GM10248 (cell line): ENCODE measurements at regions not wholly inside any gene's neighbourhood (a gene's known extent, or its start where the extent isn't known, plus 50 kb on each side); places are given as distances from the start of the nearest gene placed in this dataset.

Experiments
- CTCF ChIA-PET: fragments of 300-600 bp; sonication (Branson Sonifier 250); formaldehyde crosslinking; extraction: SDS; loops from one replicate; lab custom pipeline; 2021; ENCODE audit warnings: antibody characterized with exemption; lab: Yijun Ruan, JAX
- POLR2A ChIA-PET: fragments of 350-650 bp; sonication (Branson Sonifier 250); formaldehyde crosslinking; extraction: SDS; loops from one replicate; lab custom pipeline; 2020; ENCODE audit warnings: antibody characterized with exemption; lab: Yijun Ruan, JAX
- DNase-seq: peaks from one replicate; pipeline ENCODE4 v3.0.0; 2012; ENCODE audit errors: extremely low spot score
- TF ChIP-seq, protein P1 (sequence below): IDR thresholded peaks from 2 replicates; pipeline ENCODE4 v1.5.1; 2012; ENCODE audit warnings: mild to moderate bottlenecking, low read depth; ENCODE audit errors: extremely low read depth, missing control alignments, control extremely low read depth

DNA sequence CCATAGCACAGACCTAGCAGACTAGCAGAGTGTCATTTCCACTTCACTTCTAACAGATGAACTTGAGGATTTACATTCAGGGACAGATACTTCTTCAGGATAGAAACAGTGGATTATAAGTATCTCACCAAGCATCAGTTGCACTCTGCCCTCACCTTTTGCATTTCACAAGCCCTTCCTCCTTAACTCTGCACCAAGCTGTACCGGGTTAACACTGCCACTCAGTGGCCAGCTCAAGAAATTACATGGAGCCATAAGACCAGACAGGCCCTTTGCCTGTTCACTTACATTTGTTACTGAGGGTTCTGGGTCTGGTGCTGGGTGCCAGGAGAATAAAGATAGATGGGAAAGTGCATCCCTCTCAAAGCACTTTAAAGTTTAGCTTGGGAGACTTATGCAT is 309.8 kb downstream of the SHANK2 start:
- POLR2A ChIA-PET: no interaction called here
- CTCF ChIA-PET: no interaction called here
- DNase-seq: no peak
- TF ChIP-seq, protein P1, sequence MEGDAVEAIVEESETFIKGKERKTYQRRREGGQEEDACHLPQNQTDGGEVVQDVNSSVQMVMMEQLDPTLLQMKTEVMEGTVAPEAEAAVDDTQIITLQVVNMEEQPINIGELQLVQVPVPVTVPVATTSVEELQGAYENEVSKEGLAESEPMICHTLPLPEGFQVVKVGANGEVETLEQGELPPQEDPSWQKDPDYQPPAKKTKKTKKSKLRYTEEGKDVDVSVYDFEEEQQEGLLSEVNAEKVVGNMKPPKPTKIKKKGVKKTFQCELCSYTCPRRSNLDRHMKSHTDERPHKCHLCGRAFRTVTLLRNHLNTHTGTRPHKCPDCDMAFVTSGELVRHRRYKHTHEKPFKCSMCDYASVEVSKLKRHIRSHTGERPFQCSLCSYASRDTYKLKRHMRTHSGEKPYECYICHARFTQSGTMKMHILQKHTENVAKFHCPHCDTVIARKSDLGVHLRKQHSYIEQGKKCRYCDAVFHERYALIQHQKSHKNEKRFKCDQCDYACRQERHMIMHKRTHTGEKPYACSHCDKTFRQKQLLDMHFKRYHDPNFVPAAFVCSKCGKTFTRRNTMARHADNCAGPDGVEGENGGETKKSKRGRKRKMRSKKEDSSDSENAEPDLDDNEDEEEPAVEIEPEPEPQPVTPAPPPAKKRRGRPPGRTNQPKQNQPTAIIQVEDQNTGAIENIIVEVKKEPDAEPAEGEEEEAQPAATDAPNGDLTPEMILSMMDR: no peak

DNA sequence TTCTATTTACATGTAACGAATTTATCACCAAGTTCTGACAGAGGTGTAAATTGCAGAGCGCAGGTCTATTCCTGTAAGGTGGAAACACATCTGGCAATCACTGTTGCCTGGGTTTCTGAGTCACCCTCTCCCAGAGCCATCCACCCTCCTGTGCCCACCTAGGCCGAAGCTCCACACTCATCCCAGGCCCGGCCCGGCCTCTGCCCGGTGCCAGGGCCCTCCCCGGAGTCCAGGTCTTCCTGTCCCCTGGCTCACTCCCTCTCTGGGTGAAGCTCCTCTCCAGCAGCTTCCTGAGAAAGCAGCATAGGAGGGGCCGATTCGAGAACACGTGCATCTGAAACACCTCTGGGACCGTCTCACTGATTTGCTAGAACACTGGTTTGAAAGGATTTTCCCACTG is 308.2 kb downstream of the SHANK2 start:
- ChIA-PET POLR2A (no interaction called here), CTCF (no interaction called here)
- DNase-seq: no peak
- TF ChIP-seq, protein P1: no peak

DNA sequence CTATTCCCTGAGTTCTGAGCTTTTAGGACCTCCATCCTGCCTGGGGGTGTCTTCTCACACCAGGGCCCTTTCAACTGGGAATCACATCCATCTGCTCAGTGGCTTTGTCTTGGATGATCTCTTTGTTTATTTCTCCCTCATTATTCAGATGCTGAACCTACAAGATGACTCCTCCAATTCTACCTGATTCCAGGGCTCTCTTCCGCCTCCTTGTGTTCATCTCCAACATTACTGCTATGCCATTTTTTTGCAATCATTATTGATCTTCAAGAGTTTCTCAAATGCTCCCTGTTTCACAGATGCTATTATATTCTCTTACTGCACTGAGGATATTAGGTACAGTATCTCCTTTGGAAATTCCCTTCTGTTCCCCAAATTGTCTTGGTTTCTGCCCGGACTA is 307.7 kb downstream of the SHANK2 start:
- POLR2A ChIA-PET: no interaction called here
- TF ChIP-seq, protein P1: no peak
- CTCF ChIA-PET: no interaction called here
- DNase-seq: no peak

DNA sequence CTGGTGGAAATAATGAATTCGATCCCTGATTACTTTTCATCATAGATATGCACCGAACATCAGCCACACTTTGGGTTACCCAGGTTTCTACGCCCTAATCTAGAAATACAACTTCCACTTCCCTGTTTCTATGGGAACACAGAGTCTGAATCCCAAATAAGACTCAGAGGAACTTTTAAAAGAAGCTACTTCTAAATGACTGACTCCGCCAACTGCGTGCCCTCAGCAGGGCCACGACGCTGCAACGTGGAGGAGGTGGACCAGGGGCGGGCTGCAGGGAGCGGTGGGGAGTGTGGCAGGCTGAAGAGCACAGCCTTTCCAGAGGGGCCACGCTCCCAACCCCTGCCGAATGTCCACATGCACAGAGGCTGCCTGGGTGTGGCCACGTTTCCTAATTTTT is 304.0 kb downstream of the SHANK2 start:
- DNase-seq: no peak
- POLR2A ChIA-PET: no interaction called here
- CTCF ChIA-PET: no interaction called here
- TF ChIP-seq, protein P1: no peak

DNA sequence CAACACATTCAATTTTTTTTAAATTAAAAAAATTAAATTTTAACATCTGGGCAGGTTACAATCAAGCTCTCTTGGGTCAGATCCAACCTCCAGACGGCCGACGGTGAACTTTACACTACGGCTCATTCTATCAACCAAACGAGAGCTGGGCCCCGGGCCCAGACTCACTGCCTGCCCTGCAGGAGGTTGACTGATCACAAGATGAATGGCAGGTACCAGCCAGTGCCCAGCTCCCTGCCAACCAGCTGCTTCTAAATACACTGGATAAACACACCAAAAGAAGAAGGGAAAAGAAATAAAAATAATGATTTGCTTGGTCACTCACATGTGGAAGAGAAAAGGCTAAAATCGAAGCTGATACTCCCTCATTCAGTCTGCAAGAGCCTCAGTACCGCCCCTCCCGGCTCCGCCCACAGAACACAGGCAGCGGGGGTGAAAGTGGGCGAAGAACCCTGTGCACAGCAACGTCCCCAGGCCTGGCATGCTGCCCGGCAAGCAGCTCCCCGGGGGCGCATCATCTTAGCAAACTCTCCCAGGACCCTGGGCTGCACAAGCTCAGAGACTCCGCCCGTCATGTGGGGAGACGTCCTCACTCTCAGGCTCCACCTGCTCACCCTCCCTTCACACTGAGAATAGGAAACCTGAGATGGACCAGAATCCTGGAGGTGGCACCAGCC is 303.4 kb downstream of the SHANK2 start:
- ChIA-PET CTCF (no interaction called here), POLR2A (no interaction called here)
- TF ChIP-seq, protein P1: no peak
- no peak for DNase-seq

DNA sequence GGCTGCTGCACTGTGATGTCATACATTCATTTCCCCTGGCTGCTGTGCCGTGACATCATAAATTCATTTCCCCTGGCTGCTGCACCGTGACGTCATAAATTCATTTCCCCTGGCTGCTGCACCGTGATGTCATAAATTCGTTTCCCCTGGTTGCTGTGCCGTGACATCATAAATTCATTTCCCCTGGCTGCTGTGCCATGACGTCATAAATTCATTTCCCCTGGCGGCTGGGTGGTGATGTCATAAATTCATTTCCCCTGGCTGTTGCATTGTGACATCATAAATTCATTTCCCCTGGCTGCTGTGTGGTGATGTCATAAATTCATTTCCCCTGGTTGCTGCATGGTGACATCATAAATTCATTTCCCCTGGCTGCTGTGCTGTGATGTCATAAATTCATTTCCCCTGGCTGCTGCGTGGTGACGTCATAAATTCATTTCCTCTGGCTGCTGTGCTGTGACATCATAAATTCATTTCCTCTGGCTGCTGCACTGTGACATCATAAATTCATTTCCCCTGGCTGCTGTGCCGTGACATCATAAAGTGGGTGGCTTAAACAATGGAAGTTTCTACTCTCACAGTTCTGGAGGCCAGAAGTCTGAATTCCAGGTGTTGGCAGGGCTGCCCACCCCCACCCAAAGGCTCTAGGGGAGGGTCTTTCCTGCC is 301.1 kb downstream of the SHANK2 start:
- TF ChIP-seq, protein P1: no peak
- POLR2A ChIA-PET: no interaction called here
- DNase-seq: no peak
- CTCF ChIA-PET: no interaction called here

DNA sequence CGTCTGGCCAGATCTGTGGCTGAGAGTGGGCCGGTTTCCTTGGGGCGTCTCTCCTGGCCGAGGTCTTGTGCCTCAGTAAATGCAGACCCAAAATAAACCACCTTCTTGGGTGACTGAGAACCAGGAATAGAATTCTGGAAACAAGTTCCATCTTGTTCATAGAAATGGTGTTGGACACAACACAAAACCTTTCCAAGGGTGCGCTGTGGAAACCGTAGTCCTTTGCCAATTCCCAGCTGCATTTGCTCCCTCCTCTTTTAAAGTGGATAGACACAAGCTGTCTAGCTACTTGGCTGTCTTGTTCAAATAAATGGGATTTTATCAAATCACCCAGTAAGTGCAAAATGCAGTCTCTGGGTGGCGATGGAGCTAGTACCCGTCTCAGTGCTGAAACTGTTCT is 300.2 kb downstream of the SHANK2 start:
- DNase-seq: no peak
- POLR2A ChIA-PET: no interaction called here
- TF ChIP-seq, protein P1: no peak
- CTCF ChIA-PET: no interaction called here
